KMS-11 (cell line): ENCODE measurements at regions not wholly inside any gene's neighbourhood (a gene's known extent, or its start where the extent isn't known, plus 50 kb on each side); places are given as distances from the start of the nearest gene placed in this dataset.
A peak's percentile ranks its signal among the peaks of the same experiment; 100 is the strongest.

Experiments used
- H2AFZ ChIP-seq: fragments of 200-600 bp; sonication (generic); 2 replicates; pipeline ENCODE4 v1.6.1; 2016; ENCODE audit warnings: antibody characterized with exemption, mixed run types, low read depth
- H3K27ac ChIP-seq: fragments of 200-600 bp; sonication (generic); 2 replicates; pipeline ENCODE4 v1.6.1; 2016; ENCODE audit warnings: mild to moderate bottlenecking, mixed run types
- H3K27me3 ChIP-seq: fragments of 200-600 bp; sonication (generic); 2 replicates; pipeline ENCODE4 v1.6.1; 2017; ENCODE audit warnings: mild to moderate bottlenecking, low read depth, mixed run types, moderate library complexity; ENCODE audit not compliant: insufficient read depth
- H3K36me3 ChIP-seq: fragments of 200-600 bp; sonication (generic); 2 replicates; pipeline ENCODE4 v1.6.1; 2017; ENCODE audit warnings: mild to moderate bottlenecking, mixed run types; ENCODE audit not compliant: insufficient read depth
- H3K4me1 ChIP-seq: fragments of 200-600 bp; sonication (generic); 2 replicates; pipeline ENCODE4 v1.6.1; 2016; ENCODE audit warnings: mild to moderate bottlenecking, low read depth, mixed run types; ENCODE audit not compliant: poor library complexity, severe bottlenecking
- H3K4me2 ChIP-seq: fragments of 200-600 bp; sonication (generic); 2 replicates; pipeline ENCODE4 v1.7.0; 2016; ENCODE audit warnings: mild to moderate bottlenecking, mixed run types
- H3K4me3 ChIP-seq: fragments of 200-600 bp; sonication (generic); IDR thresholded peaks from 2 replicates; pipeline ENCODE4 v1.6.1; 2017; ENCODE audit warnings: low read depth, low read length, mixed read lengths; ENCODE audit not compliant: insufficient read depth
- H3K79me2 ChIP-seq: fragments of 200-600 bp; sonication (generic); 2 replicates; pipeline ENCODE4 v1.6.1; 2016; ENCODE audit warnings: low read depth, mixed run types; ENCODE audit not compliant: insufficient read depth
- H3K9ac ChIP-seq: fragments of 200-600 bp; sonication (generic); 2 replicates; pipeline ENCODE4 v1.6.1; 2016; ENCODE audit warnings: mild to moderate bottlenecking, mixed run types
- H4K20me1 ChIP-seq: fragments of 200-600 bp; sonication (generic); 2 replicates; pipeline ENCODE4 v1.6.1; 2016; ENCODE audit warnings: mild to moderate bottlenecking, mixed run types; ENCODE audit not compliant: insufficient read depth
- TF ChIP-seq, protein P1 (sequence below): fragments of 200-600 bp; sonication (generic); conservative IDR thresholded peaks from 2 replicates; pipeline ENCODE4 v1.6.1; 2017; ENCODE audit warnings: low read depth, mild to moderate bottlenecking, antibody characterized with exemption, low read length, moderate library complexity, mixed read lengths

DNA sequence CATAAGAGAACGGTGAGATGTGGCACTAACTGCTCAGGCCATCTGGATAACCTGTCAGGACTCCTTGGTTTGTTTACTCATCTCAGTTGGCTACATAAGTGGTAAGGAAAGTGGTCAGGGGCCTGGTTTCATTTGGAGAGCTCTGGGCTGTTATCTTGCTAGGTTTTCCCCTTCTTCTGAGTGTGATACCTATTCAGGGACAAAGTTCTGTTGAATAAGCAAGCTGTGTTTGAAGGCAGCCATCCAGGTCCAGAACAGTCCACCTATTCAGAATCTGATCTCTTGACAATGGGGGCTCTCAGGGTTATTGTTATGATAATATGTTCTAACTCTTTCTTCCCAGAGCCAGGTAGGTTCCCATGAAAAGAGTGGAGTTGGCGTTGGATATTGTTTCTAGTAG, 194.9 kb downstream of the PAH start:
- H4K20me1 ChIP-seq = no peaks in the 10 kb centered on the region
- H2AFZ ChIP-seq = no peak overlapping the region
- H3K27me3 ChIP-seq = no peaks in the 10 kb centered on the region
- no peaks in the 10 kb centered on the region for H3K36me3 ChIP-seq
- no peak overlapping the region for H3K9ac ChIP-seq
- TF ChIP-seq, protein P1, sequence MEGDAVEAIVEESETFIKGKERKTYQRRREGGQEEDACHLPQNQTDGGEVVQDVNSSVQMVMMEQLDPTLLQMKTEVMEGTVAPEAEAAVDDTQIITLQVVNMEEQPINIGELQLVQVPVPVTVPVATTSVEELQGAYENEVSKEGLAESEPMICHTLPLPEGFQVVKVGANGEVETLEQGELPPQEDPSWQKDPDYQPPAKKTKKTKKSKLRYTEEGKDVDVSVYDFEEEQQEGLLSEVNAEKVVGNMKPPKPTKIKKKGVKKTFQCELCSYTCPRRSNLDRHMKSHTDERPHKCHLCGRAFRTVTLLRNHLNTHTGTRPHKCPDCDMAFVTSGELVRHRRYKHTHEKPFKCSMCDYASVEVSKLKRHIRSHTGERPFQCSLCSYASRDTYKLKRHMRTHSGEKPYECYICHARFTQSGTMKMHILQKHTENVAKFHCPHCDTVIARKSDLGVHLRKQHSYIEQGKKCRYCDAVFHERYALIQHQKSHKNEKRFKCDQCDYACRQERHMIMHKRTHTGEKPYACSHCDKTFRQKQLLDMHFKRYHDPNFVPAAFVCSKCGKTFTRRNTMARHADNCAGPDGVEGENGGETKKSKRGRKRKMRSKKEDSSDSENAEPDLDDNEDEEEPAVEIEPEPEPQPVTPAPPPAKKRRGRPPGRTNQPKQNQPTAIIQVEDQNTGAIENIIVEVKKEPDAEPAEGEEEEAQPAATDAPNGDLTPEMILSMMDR = no peak
- H3K4me1 ChIP-seq = peaks cover 19% of the 10 kb centered on the region
- H3K27ac ChIP-seq = no peak overlapping the region
- no peaks in the 10 kb centered on the region for H3K79me2 ChIP-seq
- H3K4me3 ChIP-seq = no peak overlapping the region
- H3K4me2 ChIP-seq = no peak overlapping the region

DNA sequence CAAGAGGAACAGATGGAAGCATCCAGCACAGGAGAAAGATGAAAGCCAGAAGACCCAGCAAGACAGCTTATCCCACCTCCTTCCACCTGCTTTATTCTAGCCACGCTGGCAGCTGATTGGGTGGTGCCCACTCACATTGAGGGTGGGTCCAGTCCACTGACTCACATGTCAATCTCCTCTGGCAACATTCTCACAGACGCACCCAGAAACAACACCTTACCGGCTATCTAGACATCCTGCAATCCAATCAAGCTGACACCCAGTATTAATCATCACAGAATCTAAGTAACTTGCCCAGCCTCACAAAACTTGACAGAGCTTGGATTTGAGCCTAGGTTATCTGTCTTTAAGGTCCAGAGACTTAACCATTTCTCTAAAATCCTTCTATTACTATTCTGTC, 208.9 kb downstream of the PAH start:
- Histone ChIP-seq H3K27me3 (no peaks in the 10 kb centered on the region), H3K27ac (no peak overlapping the region), H3K4me3 (no peak overlapping the region), H3K4me2 (no peak overlapping the region), H2AFZ (no peak overlapping the region), H3K4me1 (no peaks in the 10 kb centered on the region), H3K79me2 (no peaks in the 10 kb centered on the region), H4K20me1 (no peaks in the 10 kb centered on the region), H3K9ac (no peak overlapping the region), H3K36me3 (no peaks in the 10 kb centered on the region)
- TF ChIP-seq, protein P1 = no peak

DNA sequence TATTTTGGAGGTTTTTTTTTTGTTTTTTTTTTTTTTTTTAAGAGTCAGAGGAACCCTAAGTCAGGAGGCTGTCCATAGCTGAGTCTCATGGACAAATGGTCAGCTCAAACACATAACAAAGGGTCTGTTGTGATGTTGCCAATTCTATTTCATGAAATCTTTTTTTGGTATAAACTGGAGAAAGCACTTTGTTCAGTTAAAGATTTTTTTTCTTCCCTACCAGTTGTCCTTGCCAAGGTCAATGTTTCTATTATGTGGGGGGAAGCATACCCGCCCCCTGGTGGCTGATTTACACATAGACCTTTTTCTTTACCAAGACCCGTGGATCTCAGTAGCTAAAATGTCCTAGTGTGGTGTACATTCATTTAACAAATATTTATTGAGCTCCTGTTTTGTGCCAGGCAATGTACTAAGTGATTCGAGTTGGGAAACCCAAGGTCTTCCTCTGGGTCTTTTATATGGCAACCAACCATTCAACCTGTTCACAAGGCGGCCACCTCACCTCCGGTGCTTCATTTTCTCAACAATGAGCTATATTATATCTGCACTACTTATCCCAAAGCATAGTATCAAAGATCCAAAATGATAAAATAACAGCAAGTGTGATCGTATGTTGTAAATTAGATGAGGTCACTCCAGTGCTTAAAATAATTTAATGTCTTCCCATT, 214.5 kb downstream of the PAH start:
- H3K79me2 ChIP-seq = no peaks in the 10 kb centered on the region
- no peaks in the 10 kb centered on the region for H3K27me3 ChIP-seq
- no peak overlapping the region for H3K4me2 ChIP-seq
- H2AFZ ChIP-seq = no peak overlapping the region
- H3K4me3 ChIP-seq = no peak overlapping the region
- TF ChIP-seq, protein P1 = peak; percentile 79
- no peaks in the 10 kb centered on the region for H3K36me3 ChIP-seq
- H3K4me1 ChIP-seq = no peaks in the 10 kb centered on the region
- H4K20me1 ChIP-seq = no peaks in the 10 kb centered on the region
- no peak overlapping the region for H3K9ac ChIP-seq
- no peak overlapping the region for H3K27ac ChIP-seq

DNA sequence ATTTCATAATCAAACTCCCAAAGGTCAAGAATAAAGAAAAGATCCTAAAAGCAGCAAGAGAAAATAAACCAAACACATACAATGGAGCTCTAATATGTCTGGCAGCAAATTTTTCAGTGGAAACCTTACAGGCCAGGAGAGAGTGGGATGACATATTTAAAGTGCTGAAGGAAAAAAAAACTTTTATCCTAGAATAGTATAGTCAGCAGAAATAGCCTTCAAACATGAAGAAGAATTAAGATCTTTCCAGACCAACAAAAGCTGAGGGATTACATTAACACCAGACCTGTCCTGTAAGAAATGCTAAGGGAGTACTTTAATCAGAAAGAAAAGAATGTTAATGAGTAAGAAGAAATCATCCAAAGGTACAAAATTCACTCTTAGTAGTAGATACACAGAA, 215.7 kb upstream of the IGF1 start:
- no peaks in the 10 kb centered on the region for H3K4me1 ChIP-seq
- TF ChIP-seq, protein P1 = no peak

More for the DNA sequence above, 215.7 kb upstream of the IGF1 start:
- H3K27me3 ChIP-seq = no peaks in the 10 kb centered on the region
- H3K9ac ChIP-seq = no peak overlapping the region
- no peak overlapping the region for H2AFZ ChIP-seq
- H4K20me1 ChIP-seq = no peaks in the 10 kb centered on the region
- H3K27ac ChIP-seq = no peak overlapping the region
- H3K4me2 ChIP-seq = no peak overlapping the region
- H3K4me3 ChIP-seq = no peak overlapping the region
- H3K79me2 ChIP-seq = no peaks in the 10 kb centered on the region
- no peaks in the 10 kb centered on the region for H3K36me3 ChIP-seq
